IMR-90 (cell line): ENCODE measurements at regions not wholly inside any gene's neighbourhood (a gene's known extent, or its start where the extent isn't known, plus 50 kb on each side); places are given as distances from the start of the nearest gene placed in this dataset.

Experiments
- ATAC-seq: fragments of 200-7000 bp; cut with Tn5 transposase; 2 replicates; pipeline ENCODE4 v1.9.1; 2020; ENCODE audit warnings: low read depth, mild to moderate bottlenecking, moderate library complexity
- BruUV-seq: library from RNA; stranded (reverse); fragments of 400-500 nt; replicated peaks from 2 replicates; lab custom pipeline; 2021; lab: Mats Ljungman, UMichigan
- CTCF ChIA-PET: fragments of 300-600 bp; formaldehyde crosslinking; extraction: SDS; loops from one replicate; lab custom pipeline; 2021; ENCODE audit warnings: antibody characterized with exemption; lab: Yijun Ruan, JAX
- POLR2A ChIA-PET: fragments of 300-600 bp; sonication (Branson Sonifier 250); formaldehyde crosslinking; loops from one replicate; lab custom pipeline; 2022; ENCODE audit warnings: antibody characterized with exemption; ENCODE audit not compliant: unreplicated experiment; lab: Charles Lee
- DNase-seq: peaks from one replicate; pipeline ENCODE4 v3.0.0; 2013
- H2AFZ ChIP-seq: replicated peaks from 2 replicates; pipeline ENCODE3; 2013; ENCODE audit warnings: low read length, mild to moderate bottlenecking; ENCODE audit not compliant: poor library complexity
- H2AK5ac ChIP-seq: 2 replicates; pipeline ENCODE4 v1.6.1; 2013; ENCODE audit warnings: low read depth, low read length, inconsistent platforms
- H2AK9ac ChIP-seq: replicated peaks from 2 replicates; pipeline ENCODE3; 2013; ENCODE audit warnings: mild to moderate bottlenecking, low read depth, low read length, moderate library complexity; ENCODE audit not compliant: poor library complexity
- H2BK120ac ChIP-seq: 2 replicates; pipeline ENCODE4 v1.6.1; 2013; ENCODE audit warnings: low read depth, low read length, inconsistent platforms
- H2BK15ac ChIP-seq: 3 replicates; pipeline ENCODE4 v1.6.1; 2013; ENCODE audit warnings: low read depth, low read length, inconsistent platforms
- H2BK20ac ChIP-seq: 2 replicates; pipeline ENCODE4 v1.6.1; 2013; ENCODE audit warnings: low read depth, mild to moderate bottlenecking, inconsistent platforms, low read length, moderate library complexity
- H2BK5ac ChIP-seq: 2 replicates; pipeline ENCODE4 v1.6.1; 2013; ENCODE audit warnings: mild to moderate bottlenecking, low read depth, low read length, inconsistent platforms; ENCODE audit not compliant: poor library complexity, severe bottlenecking
- H3K14ac ChIP-seq: replicated peaks from 2 replicates; pipeline ENCODE4 v1.6.1; 2013; ENCODE audit warnings: low read depth, low read length, inconsistent platforms
- H3K18ac ChIP-seq: 2 replicates; pipeline ENCODE4 v1.6.1; 2013; ENCODE audit warnings: low read depth, low read length, control low read depth
- H3K23ac ChIP-seq: 2 replicates; pipeline ENCODE4 v1.6.1; 2013; ENCODE audit warnings: low read depth, low read length, inconsistent platforms
- H3K27ac ChIP-seq: 2 replicates; pipeline ENCODE4 v1.5.1; 2013; ENCODE audit warnings: mild to moderate bottlenecking, control low read depth, low read length; ENCODE audit not compliant: insufficient read depth
- H3K27me3 ChIP-seq: 2 replicates; pipeline ENCODE4 v1.6.1; 2013; ENCODE audit warnings: low read length; ENCODE audit not compliant: control insufficient read depth, insufficient read depth
- H3K36me3 ChIP-seq: 2 replicates; pipeline ENCODE4 v1.6.1; 2013; ENCODE audit warnings: low read length, mixed read lengths; ENCODE audit not compliant: control insufficient read depth, insufficient read depth
- H3K4ac ChIP-seq: 2 replicates; pipeline ENCODE4 v1.6.1; 2013; ENCODE audit warnings: low read depth, low read length, inconsistent platforms
- H3K4me1 ChIP-seq: 2 replicates; pipeline ENCODE4 v1.6.1; 2013; ENCODE audit warnings: low read length, mixed read lengths; ENCODE audit not compliant: control insufficient read depth, insufficient read depth
- H3K4me2 ChIP-seq: 2 replicates; pipeline ENCODE4 v1.6.1; 2013; ENCODE audit warnings: low read depth, mild to moderate bottlenecking, control low read depth, low read length, moderate library complexity
- H3K4me3 ChIP-seq: 2 replicates; pipeline ENCODE4 v1.5.1; 2013; ENCODE audit warnings: low read depth, mild to moderate bottlenecking, control low read depth, low read length, moderate library complexity; ENCODE audit not compliant: insufficient read depth
- H3K56ac ChIP-seq: 2 replicates; pipeline ENCODE4 v1.6.1; 2013; ENCODE audit warnings: low read length, inconsistent platforms; ENCODE audit not compliant: insufficient read depth; ENCODE audit errors: extremely low read depth
- H3K79me1 ChIP-seq, 2 experiments: 2 replicates each; pipeline ENCODE4 v1.6.1; 2013; ENCODE audit warnings: low read length in 2 of 2, inconsistent platforms in 1 of 2, low read depth in 1 of 2
- H3K9ac ChIP-seq: 2 replicates; pipeline ENCODE4 v1.6.1; 2013; ENCODE audit warnings: low read depth, low read length, control low read depth
- H3K9me1 ChIP-seq: 2 replicates; pipeline ENCODE4 v1.6.1; 2013; ENCODE audit warnings: low read length, inconsistent platforms; ENCODE audit not compliant: insufficient read depth
- H3K9me3 ChIP-seq: 2 replicates; pipeline ENCODE4 v1.6.1; 2013; ENCODE audit warnings: low read length; ENCODE audit not compliant: control insufficient read depth, insufficient read depth
- H4K20me1 ChIP-seq: 2 replicates; pipeline ENCODE4 v1.6.1; 2013; ENCODE audit warnings: low read length, inconsistent platforms; ENCODE audit not compliant: insufficient read depth
- H4K5ac ChIP-seq: 2 replicates; pipeline ENCODE4 v1.6.1; 2013; ENCODE audit warnings: mild to moderate bottlenecking, low read depth, low read length, control low read depth
- H4K8ac ChIP-seq, 2 experiments: 2 replicates each; pipeline ENCODE4 v1.6.1; 2013; ENCODE audit warnings: low read depth in 2 of 2, low read length in 2 of 2, control low read depth in 1 of 2, inconsistent platforms in 1 of 2
- H4K91ac ChIP-seq: 2 replicates; pipeline ENCODE4 v1.6.1; 2013; ENCODE audit warnings: low read depth, low read length, inconsistent platforms; ENCODE audit not compliant: insufficient read depth
- BHLHE40 ChIP-seq: fragments of 150-350 bp; IDR thresholded peaks from 2 replicates; pipeline ENCODE4 v1.6.1; 2016; ENCODE audit warnings: mild to moderate bottlenecking, low read depth, low read length
- ELK1 ChIP-seq: fragments of 150-350 bp; IDR thresholded peaks from 2 replicates; pipeline ENCODE4 v1.6.1; 2016; ENCODE audit warnings: low read depth, mild to moderate bottlenecking, low read length, moderate library complexity, borderline replicate concordance
- FOS ChIP-seq: fragments of 150-350 bp; IDR thresholded peaks from 2 replicates; pipeline ENCODE4 v1.6.1; 2016; ENCODE audit warnings: low read depth, low read length
- MAZ ChIP-seq: IDR thresholded peaks from 2 replicates; pipeline ENCODE4 v1.6.1; 2012; ENCODE audit warnings: low read depth, mild to moderate bottlenecking, low read length, improper control_type of control experiment, moderate library complexity, borderline replicate concordance
- MXI1 ChIP-seq: IDR thresholded peaks from 2 replicates; pipeline ENCODE4 v1.6.1; 2012; ENCODE audit warnings: low read depth, mild to moderate bottlenecking, low read length, moderate library complexity, borderline replicate concordance
- NFE2L2 ChIP-seq: fragments of 150-350 bp; IDR thresholded peaks from 2 replicates; pipeline ENCODE4 v1.6.1; 2016; ENCODE audit warnings: low read depth, mild to moderate bottlenecking, low read length
- POLR2A ChIP-seq: IDR thresholded peaks from 2 replicates; pipeline ENCODE4 v1.6.1; 2012; ENCODE audit warnings: mild to moderate bottlenecking, low read depth, low read length
- RCOR1 ChIP-seq: IDR thresholded peaks from 2 replicates; pipeline ENCODE4 v1.6.1; 2012; ENCODE audit warnings: mild to moderate bottlenecking, low read length, improper control_type of control experiment; ENCODE audit not compliant: insufficient replicate concordance
- RFX5 ChIP-seq: IDR thresholded peaks from 2 replicates; pipeline ENCODE4 v1.8.0; 2012; ENCODE audit warnings: low read depth, mild to moderate bottlenecking, low read length, moderate library complexity
- SMC3 ChIP-seq: fragments of 150-350 bp; IDR thresholded peaks from 2 replicates; pipeline ENCODE4 v1.6.1; 2016; ENCODE audit warnings: low read depth, mild to moderate bottlenecking, antibody characterized with exemption, low read length, moderate library complexity
- USF2 ChIP-seq: fragments of 150-350 bp; IDR thresholded peaks from 2 replicates; pipeline ENCODE4 v1.6.1; 2017; ENCODE audit warnings: mild to moderate bottlenecking, antibody characterized with exemption, low read length, low read depth
- WGBS, 2 experiments: methylation state at CpG; one replicate each; pipeline versions ENCODE4 v1.1.5 to v1.1.7; 2013; ENCODE audit warnings: missing lambda C conversion rate in 2 of 2; ENCODE audit not compliant: insufficient read length in 1 of 2; ENCODE audit errors: extremely low coverage in 2 of 2; 5-methylcytosine and 5-hydroxymethylcytosine counted together
- dilution Hi-C: fragments of 300-500 bp; cut with HindIII; formaldehyde crosslinking; loops from one replicate; pipeline ENCODE4 v1.14.3; 2018; ENCODE audit warnings: low sequenced_read_pairs; ENCODE audit not compliant: unreplicated experiment
- in situ Hi-C: fragments of 300-500 bp; cut with MboI; formaldehyde crosslinking; loops from 3 replicates; pipeline ENCODE4 v1.14.3; 2019; ENCODE audit warnings: low sequenced_read_pairs, inconsistent platforms, mixed read lengths
- intact Hi-C: fragments of 100-400 bp; cut with micrococcal nuclease; formaldehyde crosslinking; loops from 2 replicates; pipeline ENCODE4 v1.10.0; 2022

GRCh38 chr4:185893500-185893899 lies 81.5 kb upstream of the SORBS2 start:
- DNase-seq, result no peak
- dilution Hi-C loops, result no loop called here
- in situ Hi-C loops, result no loop called here
- H3K23ac ChIP-seq, result no peak overlapping the region
- H3K27ac ChIP-seq, result no peak overlapping the region
- CTCF ChIA-PET, result interaction anchor here (0.7 kb wide), 1 partner anchor 317 kb away, joined by 3 read pairs; no protein-coding TSS in a partner anchor
- H3K4me1 ChIP-seq, result no peaks in the 10 kb centered on the region
- ATAC-seq, result no peak
- H2AK5ac ChIP-seq, result no peak overlapping the region
- no peak overlapping the region for H3K4ac ChIP-seq
- no peak overlapping the region for H2BK5ac ChIP-seq
- no peak overlapping the region for H4K91ac ChIP-seq
- H3K4me2 ChIP-seq, result no peak overlapping the region
- no peak overlapping the region for H4K5ac ChIP-seq
- no peak overlapping the region for H4K8ac ChIP-seq
- H3K27me3 ChIP-seq, result peaks cover 30% of the 10 kb centered on the region
- no peaks in the 10 kb centered on the region for H4K20me1 ChIP-seq
- no peak overlapping the region for H2AK9ac ChIP-seq
- POLR2A ChIA-PET, result no interaction called here
- no peak overlapping the region for H2BK120ac ChIP-seq
- no peaks in the 10 kb centered on the region for H3K9me1 ChIP-seq
- no peak overlapping the region for H2AFZ ChIP-seq
- no peak overlapping the region for H3K18ac ChIP-seq
- no peaks in the 10 kb centered on the region for H3K79me1 ChIP-seq
- H3K9ac ChIP-seq, result no peak overlapping the region
- H3K36me3 ChIP-seq, result no peaks in the 10 kb centered on the region
- H3K4me3 ChIP-seq, result no peak overlapping the region
- intact Hi-C loops, result no loop called here
- H2BK15ac ChIP-seq, result no peak overlapping the region
- H2BK20ac ChIP-seq, result no peak overlapping the region
- no peak overlapping the region for H3K14ac ChIP-seq
- no peak overlapping the region for H3K56ac ChIP-seq
- no CpG with 5 or more reads among the region's 4 CpGs for WGBS, 2 experiments
- no peak for TF ChIP-seq MAZ
- no peak for TF ChIP-seq USF2
- no peak for TF ChIP-seq POLR2A
- TF ChIP-seq FOS, result no peak
- TF ChIP-seq MXI1, result no peak
- TF ChIP-seq RFX5, result no peak
- TF ChIP-seq BHLHE40, result no peak
- TF ChIP-seq SMC3, result no peak
- TF ChIP-seq RCOR1, result no peak
- TF ChIP-seq NFE2L2, result no peak
- no peak for TF ChIP-seq ELK1
- H3K9me3 ChIP-seq, result peaks cover 3% of the 10 kb centered on the region
- BruUV-seq, result no TSS peak
